GM12878 (cell line): ENCODE measurements at regions not wholly inside any gene's neighbourhood (a gene's known extent, or its start where the extent isn't known, plus 50 kb on each side); places are given as distances from the start of the nearest gene placed in this dataset.

Experiments used
- ATAC-seq: fragments of 200-7000 bp; cut with Tn5 transposase; 3 replicates; pipeline ENCODE4 v1.9.1; 2020; ENCODE audit warnings: mild to moderate bottlenecking, moderate library complexity
- BruUV-seq: library from RNA; stranded (reverse); fragments of 400-500 nt; replicated peaks from 2 replicates; lab custom pipeline; 2021; lab: Mats Ljungman, UMichigan
- CTCF ChIA-PET: fragments of 300-600 bp; sonication (Branson Sonifier 250); formaldehyde crosslinking; extraction: SDS; loops from one replicate; lab custom pipeline; 2021; ENCODE audit warnings: inconsistent platforms; lab: Yijun Ruan, JAX
- POLR2A ChIA-PET: fragments of 350-600 bp; formaldehyde crosslinking; extraction: SDS; loops from one replicate; lab custom pipeline; 2021; ENCODE audit warnings: inconsistent platforms; lab: Charles Lee
- RAD21 ChIA-PET: fragments of 300-600 bp; sonication (Branson Sonifier 250); formaldehyde crosslinking; loops from one replicate; lab custom pipeline; 2023; ENCODE audit warnings: antibody characterized with exemption; ENCODE audit not compliant: unreplicated experiment; lab: Charles Lee
- SMC1A ChIA-PET: fragments of 300-600 bp; sonication (Branson Sonifier 250); formaldehyde crosslinking; loops from one replicate; lab custom pipeline; 2023; ENCODE audit not compliant: unreplicated experiment, uncharacterized antibody; lab: Charles Lee
- DNase-seq: peaks from one replicate; pipeline ENCODE4 v3.0.0-alpha.2; 2011; ENCODE audit warnings: low read depth, low spot score
- FAIRE-seq: peaks from 3 replicates; lab custom pipeline; 2011; peaks lifted over from hg19 to GRCh38; lab: Jason Lieb, UNC
- H2AFZ ChIP-seq: 2 replicates; pipeline ENCODE4 v1.6.0; 2011; ENCODE audit warnings: low read depth, low read length, control low read depth; ENCODE audit not compliant: control insufficient read depth
- H3K27ac ChIP-seq: 2 replicates; pipeline ENCODE4 v1.5.1; 2011; ENCODE audit warnings: control low read depth; ENCODE audit not compliant: control insufficient read depth, insufficient read depth
- H3K27me3 ChIP-seq, 2 experiments: replicated peaks in 1 of 2; 2 replicates each; pipeline versions ENCODE4 v1.6.0 to v1.6.1; 2011; ENCODE audit warnings: low read length in 1 of 2; ENCODE audit not compliant: control insufficient read depth in 2 of 2, insufficient read depth in 2 of 2
- H3K36me3 ChIP-seq, 2 experiments: 2 replicates each; pipeline ENCODE4 v1.5.1; 2011; ENCODE audit warnings: low read length in 1 of 2; ENCODE audit not compliant: control insufficient read depth in 2 of 2, insufficient read depth in 2 of 2
- H3K4me1 ChIP-seq: 2 replicates; pipeline ENCODE4 v1.6.1; 2011; ENCODE audit warnings: mild to moderate bottlenecking, low read length, moderate library complexity, mixed read lengths; ENCODE audit not compliant: control insufficient read depth, insufficient read depth
- H3K4me2 ChIP-seq: 2 replicates; pipeline ENCODE4 v1.6.0; 2011; ENCODE audit warnings: control low read depth; ENCODE audit not compliant: control insufficient read depth, insufficient read depth
- H3K4me3 ChIP-seq: fragments of 200-600 bp; sonication (generic); 2 replicates; pipeline ENCODE4 v1.5.1; 2016
- H3K79me2 ChIP-seq: 2 replicates; pipeline ENCODE4 v1.6.0; 2011; ENCODE audit warnings: low read length; ENCODE audit not compliant: control insufficient read depth, insufficient read depth
- H3K9ac ChIP-seq: 2 replicates; pipeline ENCODE4 v1.8.0; 2011; ENCODE audit warnings: low read length, control low read depth, mixed read lengths; ENCODE audit not compliant: control insufficient read depth, insufficient read depth
- H3K9me3 ChIP-seq: replicated peaks from 3 replicates; pipeline ENCODE4 v1.5.1; 2011; ENCODE audit warnings: mild to moderate bottlenecking, low read length; ENCODE audit not compliant: control insufficient read depth, insufficient read depth
- H4K20me1 ChIP-seq: 2 replicates; pipeline ENCODE4 v1.6.0; 2011; ENCODE audit not compliant: control insufficient read depth, insufficient read depth
- CHD1 ChIP-seq: IDR thresholded peaks from 2 replicates; pipeline ENCODE4 v1.6.1; 2012; ENCODE audit warnings: low read depth, low read length, improper control_type of control experiment
- CREB1 ChIP-seq: IDR thresholded peaks from 2 replicates; pipeline ENCODE4 v1.6.1; 2012; ENCODE audit warnings: low read depth, mild to moderate bottlenecking, inconsistent platforms
- KAT2A ChIP-seq: conservative IDR thresholded peaks from 2 replicates; pipeline ENCODE4 v1.6.1; 2011; ENCODE audit warnings: low read depth, low read length; ENCODE audit not compliant: control insufficient read depth
- MEF2B ChIP-seq: fragments of 450-650 bp; IDR thresholded peaks from 2 replicates; pipeline ENCODE4 v1.6.1; 2018; ENCODE audit warnings: mild to moderate bottlenecking, moderate library complexity; ENCODE audit not compliant: partially characterized antibody, poor library complexity, severe bottlenecking
- MLLT1 ChIP-seq: fragments of 450-650 bp; IDR thresholded peaks from 2 replicates; pipeline ENCODE4 v1.6.1; 2016; ENCODE audit warnings: mild to moderate bottlenecking
- MTA3 ChIP-seq: IDR thresholded peaks from 2 replicates; pipeline ENCODE4 v1.6.1; 2012; ENCODE audit warnings: low read length, inconsistent platforms, borderline replicate concordance
- NRF1 ChIP-seq: conservative IDR thresholded peaks from 2 replicates; pipeline ENCODE4 v1.6.1; 2011; ENCODE audit warnings: mild to moderate bottlenecking, low read depth, low read length, improper control_type of control experiment
- PAX5 ChIP-seq: IDR thresholded peaks from 2 replicates; pipeline ENCODE4 v1.6.1; 2011; ENCODE audit warnings: low read depth, low read length, borderline replicate concordance
- PRDM15 ChIP-seq: fragments of 450-650 bp; formaldehyde crosslinking; IDR thresholded peaks from 2 replicates; pipeline ENCODE4 v1.4.0; 2020; ENCODE audit warnings: mild to moderate bottlenecking, moderate library complexity
- SIN3A ChIP-seq: IDR thresholded peaks from 2 replicates; pipeline ENCODE4 v1.6.1; 2012; ENCODE audit warnings: low read depth, low read length, improper control_type of control experiment
- SRF ChIP-seq, 2 experiments: IDR thresholded peaks; 2 replicates each; pipeline ENCODE4 v1.6.1; 2011; ENCODE audit warnings: low read depth in 2 of 2, low read length in 2 of 2, mild to moderate bottlenecking in 1 of 2, moderate library complexity in 1 of 2
- STAT3 ChIP-seq: IDR thresholded peaks from 2 replicates; pipeline ENCODE4 v1.6.1; 2011; ENCODE audit warnings: low read depth, low read length, improper control_type of control experiment
- YY1 ChIP-seq: IDR thresholded peaks from 2 replicates; pipeline ENCODE4 v1.6.1; 2011; ENCODE audit warnings: low read depth, mild to moderate bottlenecking, low read length
- ZNF207 ChIP-seq: fragments of 450-650 bp; IDR thresholded peaks from 2 replicates; pipeline ENCODE4 v1.6.1; 2014; ENCODE audit warnings: antibody characterized with exemption, mild to moderate bottlenecking, borderline replicate concordance
- ZNF622 ChIP-seq: fragments of 450-650 bp; IDR thresholded peaks from 2 replicates; pipeline ENCODE4 v1.6.1; 2017; ENCODE audit warnings: mild to moderate bottlenecking, inconsistent platforms
- WGBS: methylation state at CpG from one replicate; pipeline ENCODE4 v1.1.6; 2016; ENCODE audit warnings: low lambda C conversion rate; ENCODE audit not compliant: insufficient replicate concordance, insufficient coverage; ENCODE audit errors: missing lambda C conversion rate; 5-methylcytosine and 5-hydroxymethylcytosine counted together
- in situ Hi-C: fragments of 300-500 bp; cut with MboI; formaldehyde crosslinking; loops from 9 replicates; pipeline ENCODE4 v1.14.3; 2018; ENCODE audit warnings: mixed read lengths
- intact Hi-C: fragments of 100-400 bp; cut with micrococcal nuclease; formaldehyde crosslinking; loops from one replicate; pipeline ENCODE4 v1.14.2; 2022; ENCODE audit not compliant: unreplicated experiment
- TF ChIP-seq, protein P1 (sequence below): fragments of 450-650 bp; IDR thresholded peaks from 2 replicates; pipeline ENCODE4 v1.6.1; 2017; ENCODE audit warnings: mild to moderate bottlenecking, low read depth, inconsistent platforms; ENCODE audit not compliant: poor library complexity, severe bottlenecking

GRCh38 chr17:36859706-36860105 is 77.6 kb upstream of the LHX1 start:
- peaks cover 6% of the 10 kb centered on the region; the same call in 1 of the 2 replicates for H3K4me1 ChIP-seq
- intact Hi-C loops: no loop called here
- FAIRE-seq: no peak
- no peak overlapping the region for H2AFZ ChIP-seq
- RAD21 ChIA-PET: no interaction called here
- no peaks in the 10 kb centered on the region; a peak in 1 of 4 replicates for H3K27me3 ChIP-seq
- no peak for TF ChIP-seq SIN3A
- TF ChIP-seq ZNF207: no peak
- TF ChIP-seq SRF (IDR thresholded peaks at IDR 0.05; ENCODE audit: low read depth in 2 of 2, low read length in 2 of 2): no peak
- TF ChIP-seq YY1: no peak
- TF ChIP-seq MTA3: no peak
- TF ChIP-seq CREB1: no peak
- TF ChIP-seq, protein P1, sequence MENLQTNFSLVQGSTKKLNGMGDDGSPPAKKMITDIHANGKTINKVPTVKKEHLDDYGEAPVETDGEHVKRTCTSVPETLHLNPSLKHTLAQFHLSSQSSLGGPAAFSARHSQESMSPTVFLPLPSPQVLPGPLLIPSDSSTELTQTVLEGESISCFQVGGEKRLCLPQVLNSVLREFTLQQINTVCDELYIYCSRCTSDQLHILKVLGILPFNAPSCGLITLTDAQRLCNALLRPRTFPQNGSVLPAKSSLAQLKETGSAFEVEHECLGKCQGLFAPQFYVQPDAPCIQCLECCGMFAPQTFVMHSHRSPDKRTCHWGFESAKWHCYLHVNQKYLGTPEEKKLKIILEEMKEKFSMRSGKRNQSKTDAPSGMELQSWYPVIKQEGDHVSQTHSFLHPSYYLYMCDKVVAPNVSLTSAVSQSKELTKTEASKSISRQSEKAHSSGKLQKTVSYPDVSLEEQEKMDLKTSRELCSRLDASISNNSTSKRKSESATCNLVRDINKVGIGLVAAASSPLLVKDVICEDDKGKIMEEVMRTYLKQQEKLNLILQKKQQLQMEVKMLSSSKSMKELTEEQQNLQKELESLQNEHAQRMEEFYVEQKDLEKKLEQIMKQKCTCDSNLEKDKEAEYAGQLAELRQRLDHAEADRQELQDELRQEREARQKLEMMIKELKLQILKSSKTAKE: no peak
- TF ChIP-seq NRF1: no peak
- no peak for TF ChIP-seq KAT2A
- TF ChIP-seq MLLT1: no peak
- no peak for TF ChIP-seq PAX5
- TF ChIP-seq ZNF622: no peak
- no peak for TF ChIP-seq STAT3
- no peak for TF ChIP-seq PRDM15 (CRISPR knock-in tag)
- no peak for TF ChIP-seq CHD1
- TF ChIP-seq MEF2B: no peak
- CTCF ChIA-PET: no interaction called here
- DNase-seq: no peak
- BruUV-seq: no TSS peak
- POLR2A ChIA-PET: no interaction called here
- H3K4me2 ChIP-seq: no peak overlapping the region
- H3K9me3 ChIP-seq: no peaks in the 10 kb centered on the region
- in situ Hi-C loops: no loop called here
- no peak overlapping the region for H3K27ac ChIP-seq
- WGBS: 72% methylated on average over 4 of the region's 11 CpGs
- H3K4me3 ChIP-seq: no peak overlapping the region
- H3K9ac ChIP-seq: no peak overlapping the region
- no peaks in the 10 kb centered on the region for H3K36me3 ChIP-seq
- H3K79me2 ChIP-seq: no peaks in the 10 kb centered on the region
- H4K20me1 ChIP-seq: no peaks in the 10 kb centered on the region
- SMC1A ChIA-PET: no interaction called here
- ATAC-seq: no peak
